Caco-2 (cell line): ENCODE measurements at regions not wholly inside any gene's neighbourhood (a gene's known extent, or its start where the extent isn't known, plus 50 kb on each side); places are given as distances from the start of the nearest gene placed in this dataset.

Source experiments
- BruUV-seq: library from RNA; stranded (reverse); fragments of 400-500 nt; replicated peaks from 2 replicates; lab custom pipeline; 2021; lab: Mats Ljungman, UMichigan
- CTCF ChIA-PET: fragments of 300-600 bp; sonication (Branson Sonifier 250); formaldehyde crosslinking; loops from one replicate; lab custom pipeline; 2022; ENCODE audit warnings: antibody characterized with exemption; lab: Charles Lee
- POLR2A ChIA-PET: fragments of 300-600 bp; sonication (Branson Sonifier 250); formaldehyde crosslinking; loops from one replicate; lab custom pipeline; 2022; ENCODE audit warnings: antibody characterized with exemption; lab: Charles Lee
- DNase-seq, 2 experiments: peaks; one replicate each; pipeline versions ENCODE4 v3.0.0 to v3.0.0-alpha.2; 2020 to 2022
- H3K27me3 ChIP-seq: replicated peaks from 2 replicates; pipeline ENCODE4 v1.6.0; 2011; ENCODE audit warnings: low read length; ENCODE audit not compliant: control insufficient read depth, insufficient read depth
- H3K36me3 ChIP-seq: 2 replicates; pipeline ENCODE4 v1.5.1; 2011; ENCODE audit warnings: low read length; ENCODE audit not compliant: control insufficient read depth, insufficient read depth
- H3K4me1 ChIP-seq: fragments of 250-450 bp; sonication (Bioruptor Pico); 2 replicates; pipeline ENCODE4 v1.5.1; 2020; ENCODE audit warnings: mild to moderate bottlenecking
- H3K4me3 ChIP-seq: 2 replicates; pipeline ENCODE4 v1.5.1; 2011; ENCODE audit warnings: low read depth, mild to moderate bottlenecking, control low read depth, low read length
- H3K9me3 ChIP-seq: fragments of 250-450 bp; sonication (Bioruptor Pico); 2 replicates; pipeline ENCODE4 v1.5.1; 2020; ENCODE audit warnings: mild to moderate bottlenecking, moderate library complexity
- H3K27ac Mint-ChIP-seq: one replicate; pipeline ENCODE4 v1.8.0; 2022; ENCODE audit warnings: mixed read lengths; ENCODE audit not compliant: unreplicated experiment
- H3K27me3 Mint-ChIP-seq: one replicate; pipeline ENCODE4 v1.8.0; 2022; ENCODE audit warnings: mixed read lengths; ENCODE audit not compliant: insufficient read depth, unreplicated experiment
- H3K36me3 Mint-ChIP-seq: one replicate; pipeline ENCODE4 v1.8.0; 2022; ENCODE audit warnings: mild to moderate bottlenecking, mixed read lengths; ENCODE audit not compliant: insufficient read depth, unreplicated experiment
- H3K4me1 Mint-ChIP-seq: one replicate; pipeline ENCODE4 v1.8.0; 2022; ENCODE audit warnings: low read depth, mixed read lengths; ENCODE audit not compliant: unreplicated experiment
- H3K4me3 Mint-ChIP-seq: one replicate; pipeline ENCODE4 v1.8.0; 2022; ENCODE audit warnings: mild to moderate bottlenecking, moderate library complexity, mixed read lengths; ENCODE audit not compliant: unreplicated experiment
- H3K9me3 Mint-ChIP-seq: one replicate; pipeline ENCODE4 v1.8.0; 2022; ENCODE audit warnings: mixed read lengths; ENCODE audit not compliant: unreplicated experiment
- intact Hi-C: fragments of 100-400 bp; cut with micrococcal nuclease; formaldehyde crosslinking; loops from one replicate; pipeline ENCODE4 v1.10.0; 2022; ENCODE audit not compliant: unreplicated experiment
- TF ChIP-seq, protein P1 (sequence below), 2 experiments: fragments of 200-600 bp in 1 of 2; IDR thresholded peaks; 1 replicate in 1 of 2; 2 replicates in 1 of 2; pipeline versions ENCODE4 v1.5.1 to v1.8.0; 2011 to 2022; ENCODE audit warnings: antibody characterized with exemption in 1 of 2, control low read depth in 1 of 2, inconsistent platforms in 1 of 2, low read depth in 1 of 2, low read length in 1 of 2, mild to moderate bottlenecking in 1 of 2, moderate library complexity in 1 of 2; ENCODE audit not compliant: insufficient read depth in 1 of 2, severe bottlenecking in 1 of 2, unreplicated experiment in 1 of 2

DNA sequence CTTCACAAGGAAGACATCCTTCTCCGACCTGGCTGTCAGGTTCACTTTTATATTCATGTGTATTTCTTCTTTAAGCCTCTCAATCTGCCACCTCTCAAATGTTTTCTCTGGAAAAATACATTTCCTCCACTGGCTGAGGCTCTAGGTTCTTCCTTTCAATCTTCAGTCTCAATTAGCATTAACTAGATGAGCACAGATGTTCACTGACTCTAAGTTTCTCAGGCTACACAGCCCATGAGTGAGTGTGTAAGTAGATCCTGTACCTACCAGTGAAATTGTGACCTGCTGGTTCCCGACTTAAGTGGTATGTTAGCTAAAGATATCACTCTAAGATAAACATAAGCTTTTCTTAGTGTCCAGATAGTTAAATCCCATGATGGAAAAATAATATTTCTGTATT, 206.9 kb downstream of the ADAMTS15 start:
- intact Hi-C loops = no loop called here
- ChIA-PET POLR2A (no interaction called here), CTCF (interaction anchor here (0.6 kb wide), 1 partner anchor 224 kb away, joined by 4 read pairs; no protein-coding TSS in a partner anchor)

DNA sequence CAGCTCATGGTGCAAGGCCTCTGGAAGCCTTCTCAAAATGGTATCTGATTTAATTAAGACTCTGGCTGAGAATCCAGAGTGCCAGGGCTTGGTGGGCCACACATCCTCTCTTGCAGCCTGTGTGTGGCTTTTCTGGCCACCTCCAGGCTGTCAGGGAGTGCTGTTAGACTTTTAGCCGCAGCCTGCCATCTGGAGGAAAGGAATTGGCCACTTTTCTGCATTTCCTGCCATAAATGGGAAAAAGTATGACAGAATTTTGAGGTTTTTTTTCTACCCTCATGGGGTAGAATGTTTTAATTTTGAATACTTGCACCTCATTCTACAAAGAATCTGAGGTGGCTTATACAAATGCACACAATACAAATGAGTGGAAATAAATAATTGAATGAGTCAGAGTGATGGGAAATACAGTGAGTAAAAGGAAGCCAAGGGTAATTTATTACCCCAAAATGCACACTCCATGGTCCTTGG, 218.4 kb downstream of the ADAMTS15 start:
- Histone ChIP-seq H3K36me3 (no peaks in the 10 kb centered on the region), H3K27me3 (peaks cover 2% of the 10 kb centered on the region; the same call in 1 of the 2 replicates), H3K4me1 (no peaks in the 10 kb centered on the region), H3K4me3 (no peak overlapping the region), H3K9me3 (0 out of 2 replicates have a peak, but pooled peaks cover 4% of the 10 kb centered on the region)
- Mint-ChIP-seq H3K9me3 (no peaks in the 10 kb centered on the region), H3K27ac (no peak overlapping the region), H3K27me3 (peaks cover 39% of the 10 kb centered on the region), H3K36me3 (no peaks in the 10 kb centered on the region), H3K4me3 (no peak overlapping the region), H3K4me1 (no peaks in the 10 kb centered on the region)
- CTCF ChIA-PET = no interaction called here
- BruUV-seq = no TSS peak
- TF ChIP-seq, protein P1, sequence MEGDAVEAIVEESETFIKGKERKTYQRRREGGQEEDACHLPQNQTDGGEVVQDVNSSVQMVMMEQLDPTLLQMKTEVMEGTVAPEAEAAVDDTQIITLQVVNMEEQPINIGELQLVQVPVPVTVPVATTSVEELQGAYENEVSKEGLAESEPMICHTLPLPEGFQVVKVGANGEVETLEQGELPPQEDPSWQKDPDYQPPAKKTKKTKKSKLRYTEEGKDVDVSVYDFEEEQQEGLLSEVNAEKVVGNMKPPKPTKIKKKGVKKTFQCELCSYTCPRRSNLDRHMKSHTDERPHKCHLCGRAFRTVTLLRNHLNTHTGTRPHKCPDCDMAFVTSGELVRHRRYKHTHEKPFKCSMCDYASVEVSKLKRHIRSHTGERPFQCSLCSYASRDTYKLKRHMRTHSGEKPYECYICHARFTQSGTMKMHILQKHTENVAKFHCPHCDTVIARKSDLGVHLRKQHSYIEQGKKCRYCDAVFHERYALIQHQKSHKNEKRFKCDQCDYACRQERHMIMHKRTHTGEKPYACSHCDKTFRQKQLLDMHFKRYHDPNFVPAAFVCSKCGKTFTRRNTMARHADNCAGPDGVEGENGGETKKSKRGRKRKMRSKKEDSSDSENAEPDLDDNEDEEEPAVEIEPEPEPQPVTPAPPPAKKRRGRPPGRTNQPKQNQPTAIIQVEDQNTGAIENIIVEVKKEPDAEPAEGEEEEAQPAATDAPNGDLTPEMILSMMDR (IDR thresholded peaks at IDR 0.05; ENCODE audit: insufficient read depth in 1 of 2, low read depth in 1 of 2, low read length in 1 of 2, severe bottlenecking in 1 of 2, unreplicated experiment in 1 of 2) = peak in 1 of 2 experiments; percentile 38
- POLR2A ChIA-PET = no interaction called here
- intact Hi-C loops = loop anchor here (1.0 kb wide), 1 partner anchor 232 kb away; no protein-coding TSS in a partner anchor
- no peak for DNase-seq

More for the DNA sequence above, 206.9 kb downstream of the ADAMTS15 start:
- no peaks in the 10 kb centered on the region for H3K4me1 ChIP-seq
- H3K27me3 Mint-ChIP-seq = peaks cover 16% of the 10 kb centered on the region
- H3K4me3 ChIP-seq = no peak overlapping the region
- H3K4me3 Mint-ChIP-seq = no peak overlapping the region
- BruUV-seq = no TSS peak
- TF ChIP-seq, protein P1 (IDR thresholded peaks at IDR 0.05; ENCODE audit: insufficient read depth in 1 of 2, low read depth in 1 of 2, low read length in 1 of 2, severe bottlenecking in 1 of 2, unreplicated experiment in 1 of 2) = no peak
- H3K9me3 ChIP-seq = peaks cover 6% of the 10 kb centered on the region; the same call in 1 of the 2 replicates
- DNase-seq = no peak
- no peaks in the 10 kb centered on the region for H3K36me3 ChIP-seq
- no peaks in the 10 kb centered on the region for H3K27me3 ChIP-seq
- peaks cover 20% of the 10 kb centered on the region for H3K9me3 Mint-ChIP-seq
- H3K4me1 Mint-ChIP-seq = no peaks in the 10 kb centered on the region
- no peaks in the 10 kb centered on the region for H3K36me3 Mint-ChIP-seq
- no peak overlapping the region for H3K27ac Mint-ChIP-seq

DNA sequence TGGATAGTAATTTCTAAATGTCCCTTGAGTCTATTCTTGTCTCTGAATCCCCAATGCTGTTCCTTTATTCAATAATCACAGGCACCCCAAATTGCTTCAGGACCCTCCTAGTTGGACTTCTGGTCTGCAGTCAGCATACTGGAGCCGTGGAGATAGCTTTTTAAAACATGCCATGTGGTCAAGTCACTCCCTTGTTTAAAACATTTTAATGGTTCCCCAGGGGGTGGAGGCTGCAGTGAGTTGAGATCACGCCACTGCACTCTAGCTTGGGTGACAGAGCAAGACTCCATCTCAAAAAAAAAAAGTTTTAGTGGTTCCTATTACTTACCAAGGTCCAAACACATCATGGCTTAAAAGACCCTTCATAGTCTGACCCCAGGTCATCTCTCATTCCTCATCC, 220.3 kb downstream of the ADAMTS15 start:
- TF ChIP-seq, protein P1 (IDR thresholded peaks at IDR 0.05; ENCODE audit: insufficient read depth in 1 of 2, low read depth in 1 of 2, low read length in 1 of 2, severe bottlenecking in 1 of 2, unreplicated experiment in 1 of 2) = no peak
- H3K36me3 Mint-ChIP-seq = no peaks in the 10 kb centered on the region
- Histone ChIP-seq H3K27me3 (peaks cover 2% of the 10 kb centered on the region; the same call in 1 of the 2 replicates), H3K4me1 (no peaks in the 10 kb centered on the region), H3K9me3 (0 out of 2 replicates have a peak, but pooled peaks cover 4% of the 10 kb centered on the region), H3K36me3 (no peaks in the 10 kb centered on the region), H3K4me3 (no peak overlapping the region)
- H3K9me3 Mint-ChIP-seq = no peaks in the 10 kb centered on the region
- POLR2A ChIA-PET = no interaction called here
- no peak for DNase-seq
- intact Hi-C loops = no loop called here
- no TSS peak for BruUV-seq
- no peak overlapping the region for H3K27ac Mint-ChIP-seq
- H3K27me3 Mint-ChIP-seq = peaks cover 41% of the 10 kb centered on the region
- no peaks in the 10 kb centered on the region for H3K4me1 Mint-ChIP-seq
- H3K4me3 Mint-ChIP-seq = no peak overlapping the region
- CTCF ChIA-PET = no interaction called here
